ENCODE measurements at regions not wholly inside any gene's neighbourhood (a gene's known extent, or its start where the extent isn't known, plus 50 kb on each side); places are given as distances from the start of the nearest gene placed in this dataset.

DNA sequence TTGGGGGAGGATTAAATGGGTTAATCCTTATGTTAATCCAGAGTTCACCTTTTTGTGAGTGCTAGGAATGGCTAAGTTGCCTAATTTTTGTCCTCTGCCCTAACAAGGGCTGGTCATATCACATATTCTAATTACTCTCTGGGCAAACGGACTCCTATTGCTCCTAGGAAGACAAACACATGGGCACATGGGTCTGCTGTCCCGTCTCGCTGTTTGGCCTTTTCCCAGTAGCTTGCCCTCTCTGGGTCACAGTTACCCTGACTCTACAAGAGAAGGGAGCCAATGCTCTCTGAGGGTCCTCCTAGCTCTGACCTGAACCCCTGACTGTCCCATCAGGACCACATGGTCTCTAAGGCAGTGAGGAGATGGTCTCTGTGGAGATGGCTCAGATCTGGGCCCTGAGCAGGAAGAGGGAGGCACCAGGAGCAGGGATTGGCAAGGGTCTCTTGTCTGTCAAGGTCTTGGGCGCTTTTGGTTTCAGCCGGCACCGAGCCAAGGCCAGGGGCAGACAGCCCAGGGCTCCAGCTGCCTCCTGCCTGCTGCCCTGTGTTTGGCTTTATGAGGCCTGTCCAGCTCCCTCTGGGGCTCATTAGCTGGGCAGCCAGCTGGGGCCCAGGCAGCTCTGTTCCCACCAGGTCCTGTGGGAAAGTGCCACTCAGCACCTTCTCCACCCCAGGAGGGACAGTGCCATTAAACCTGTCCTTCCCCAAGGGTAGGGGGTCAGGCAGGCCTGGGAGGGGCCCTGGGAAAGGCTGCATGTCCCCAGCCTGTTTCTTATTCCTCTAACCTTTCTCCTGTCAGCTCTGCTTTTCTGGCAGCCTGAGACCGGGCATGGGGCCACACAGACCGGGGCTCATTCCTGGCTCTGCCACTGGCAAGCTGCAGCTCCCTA is 559.9 kb downstream of the MN1 start:
- Histone ChIP-seq H3K4me1 (peaks cover 0 to 4% of the 10 kb centered on the region in 2 donors), H3K27ac (no peak overlapping the region), H3K27me3 (peaks cover 2 to 12% (median 6%) of the 10 kb centered on the region in 3 donors), H3K36me3 (no peaks in the 10 kb centered on the region), H3K4me3 (no peak overlapping the region), H3K9me3 (no peaks in the 10 kb centered on the region)
- ATAC-seq = no peak
- TF ChIP-seq POLR2A (IDR thresholded peaks at IDR 0.05) = no peak
- TF ChIP-seq, protein P1, sequence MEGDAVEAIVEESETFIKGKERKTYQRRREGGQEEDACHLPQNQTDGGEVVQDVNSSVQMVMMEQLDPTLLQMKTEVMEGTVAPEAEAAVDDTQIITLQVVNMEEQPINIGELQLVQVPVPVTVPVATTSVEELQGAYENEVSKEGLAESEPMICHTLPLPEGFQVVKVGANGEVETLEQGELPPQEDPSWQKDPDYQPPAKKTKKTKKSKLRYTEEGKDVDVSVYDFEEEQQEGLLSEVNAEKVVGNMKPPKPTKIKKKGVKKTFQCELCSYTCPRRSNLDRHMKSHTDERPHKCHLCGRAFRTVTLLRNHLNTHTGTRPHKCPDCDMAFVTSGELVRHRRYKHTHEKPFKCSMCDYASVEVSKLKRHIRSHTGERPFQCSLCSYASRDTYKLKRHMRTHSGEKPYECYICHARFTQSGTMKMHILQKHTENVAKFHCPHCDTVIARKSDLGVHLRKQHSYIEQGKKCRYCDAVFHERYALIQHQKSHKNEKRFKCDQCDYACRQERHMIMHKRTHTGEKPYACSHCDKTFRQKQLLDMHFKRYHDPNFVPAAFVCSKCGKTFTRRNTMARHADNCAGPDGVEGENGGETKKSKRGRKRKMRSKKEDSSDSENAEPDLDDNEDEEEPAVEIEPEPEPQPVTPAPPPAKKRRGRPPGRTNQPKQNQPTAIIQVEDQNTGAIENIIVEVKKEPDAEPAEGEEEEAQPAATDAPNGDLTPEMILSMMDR (IDR thresholded peaks at IDR 0.05 in 4 of 5, conservative IDR thresholded peaks at IDR 0.05 in 1 of 5) = no peak
- in situ Hi-C loops (cut with MboI; ENCODE audit: low sequenced_read_pairs in 4 of 4) = no loop called here
- no peak for DNase-seq
- intact Hi-C loops (cut with DNase I; ENCODE audit: low total_unique reads) = no loop called here

DNA sequence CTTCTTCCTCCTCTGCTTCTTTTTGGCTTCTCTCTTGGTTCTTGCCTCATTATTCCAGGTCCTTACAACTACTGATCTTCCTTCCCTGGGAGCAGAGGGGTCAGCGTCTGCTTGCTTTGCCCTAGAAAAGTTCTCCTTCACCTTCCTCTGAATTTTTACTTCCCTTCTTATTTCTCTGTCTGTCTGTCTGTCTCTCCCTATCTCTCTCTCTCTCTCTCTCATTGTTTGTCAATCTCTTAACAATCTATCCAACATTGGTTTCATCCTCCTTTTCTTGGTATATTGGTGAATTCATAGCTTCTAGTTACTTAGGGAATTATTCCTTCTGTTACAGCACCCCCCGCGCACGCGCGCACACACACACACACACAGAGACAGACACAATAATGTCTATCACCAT is 559.1 kb downstream of the MN1 start:
- ATAC-seq (no peak), DNase-seq (no peak)
- peaks cover 0 to 4% of the 10 kb centered on the region in 2 donors for H3K4me1 ChIP-seq
- no peak overlapping the region for H3K4me3 ChIP-seq
- no peak overlapping the region for H3K27ac ChIP-seq
- H3K27me3 ChIP-seq = peaks cover 2 to 12% (median 6%) of the 10 kb centered on the region in 3 donors
- no peak for TF ChIP-seq POLR2A (IDR thresholded peaks at IDR 0.05)
- TF ChIP-seq, protein P1 (IDR thresholded peaks at IDR 0.05 in 4 of 5, conservative IDR thresholded peaks at IDR 0.05 in 1 of 5) = no peak
- H3K9me3 ChIP-seq = no peaks in the 10 kb centered on the region
- intact Hi-C loops (cut with DNase I; ENCODE audit: low total_unique reads) (no loop called here), in situ Hi-C loops (cut with MboI; ENCODE audit: low sequenced_read_pairs in 4 of 4) (no loop called here)
- H3K36me3 ChIP-seq = no peaks in the 10 kb centered on the region

DNA sequence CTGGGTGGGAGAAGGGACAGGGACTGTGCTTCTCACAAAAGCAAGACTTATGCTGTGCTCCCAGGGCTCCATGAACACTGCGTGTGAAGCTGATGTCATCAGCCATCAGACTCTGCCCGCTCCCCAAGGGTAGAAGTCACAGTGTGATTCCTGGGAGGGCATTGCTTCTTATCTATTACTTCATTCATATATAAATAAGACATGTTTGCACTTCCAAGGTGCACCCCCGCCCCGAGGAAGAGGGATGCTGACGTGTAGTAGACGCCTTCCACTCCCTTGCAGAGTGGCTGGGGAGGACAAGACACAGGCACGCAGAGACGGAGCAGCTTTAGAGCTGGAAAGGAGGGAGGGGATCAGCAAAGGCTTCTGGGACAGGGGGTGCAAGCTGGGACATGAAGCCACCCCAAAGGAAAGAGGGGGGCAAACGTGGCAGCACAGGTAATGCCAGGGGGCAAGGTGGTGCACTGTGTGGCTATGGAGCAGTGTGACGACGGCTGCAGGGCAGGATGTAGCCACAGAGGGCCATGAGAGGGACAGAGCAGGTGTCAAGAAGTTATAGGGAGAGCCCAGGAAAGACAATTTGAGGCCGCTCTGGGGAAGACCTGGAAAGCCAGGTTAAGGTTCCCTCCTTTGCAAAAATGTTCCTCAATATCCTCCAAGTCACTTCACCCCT is 558.5 kb downstream of the MN1 start:
- intact Hi-C loops (cut with DNase I; ENCODE audit: low total_unique reads) = no loop called here
- no peak overlapping the region for H3K4me3 ChIP-seq
- DNase-seq = no peak
- in situ Hi-C loops (cut with MboI; ENCODE audit: low sequenced_read_pairs in 4 of 4) = no loop called here
- no peaks in the 10 kb centered on the region for H3K9me3 ChIP-seq
- H3K27ac ChIP-seq = no peak overlapping the region
- H3K27me3 ChIP-seq = peaks cover 2 to 12% (median 6%) of the 10 kb centered on the region in 3 donors
- H3K36me3 ChIP-seq = no peaks in the 10 kb centered on the region
- peaks cover 0 to 4% of the 10 kb centered on the region in 2 donors for H3K4me1 ChIP-seq
- TF ChIP-seq POLR2A (IDR thresholded peaks at IDR 0.05) = no peak
- TF ChIP-seq, protein P1 (IDR thresholded peaks at IDR 0.05 in 4 of 5, conservative IDR thresholded peaks at IDR 0.05 in 1 of 5) = no peak
- no peak for ATAC-seq

DNA sequence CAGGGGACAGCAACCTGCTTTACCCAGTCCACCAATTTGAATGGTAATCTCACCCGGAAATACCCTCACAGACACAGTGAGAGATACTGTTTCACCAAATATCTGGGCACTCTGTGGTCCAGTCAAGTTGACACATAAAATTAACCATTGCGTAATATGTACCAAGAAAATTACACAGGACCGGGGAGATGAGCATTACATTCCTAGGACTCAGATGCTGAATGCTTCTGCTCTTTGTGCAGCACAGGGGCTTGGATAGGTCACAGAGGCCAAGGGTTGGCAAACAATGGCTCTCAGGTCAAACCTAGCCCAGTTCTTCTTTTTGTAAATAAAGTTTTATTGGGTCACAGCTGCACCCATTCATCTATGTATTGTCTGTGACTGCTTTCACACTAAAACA is 557.2 kb downstream of the MN1 start:
- H3K9me3 ChIP-seq = no peaks in the 10 kb centered on the region
- intact Hi-C loops (cut with DNase I; ENCODE audit: low total_unique reads) (no loop called here), in situ Hi-C loops (cut with MboI; ENCODE audit: low sequenced_read_pairs in 4 of 4) (no loop called here)
- TF ChIP-seq, protein P1 (IDR thresholded peaks at IDR 0.05 in 4 of 5, conservative IDR thresholded peaks at IDR 0.05 in 1 of 5) = no peak
- no peak for TF ChIP-seq POLR2A (IDR thresholded peaks at IDR 0.05)
- H3K4me3 ChIP-seq = no peak overlapping the region
- H3K4me1 ChIP-seq = peaks cover 0 to under 1% of the 10 kb centered on the region in 2 donors
- no peak for ATAC-seq
- peaks cover 2 to 12% (median 6%) of the 10 kb centered on the region in 3 donors for H3K27me3 ChIP-seq
- no peaks in the 10 kb centered on the region for H3K36me3 ChIP-seq
- H3K27ac ChIP-seq = no peak overlapping the region
- no peak for DNase-seq

All from gastrocnemius medialis (tissue), 4 donors.